HG02852 (cell line): ENCODE measurements at regions not wholly inside any gene's neighbourhood (a gene's known extent, or its start where the extent isn't known, plus 50 kb on each side); places are given as distances from the start of the nearest gene placed in this dataset.
"Not testable (repeated sequence)": the region's sequence is repeated elsewhere in the genome, so short reads cannot be mapped to it uniquely, and the experiment has no call there.

Experiments used
- ATAC-seq: cut with Tn5 transposase; IDR thresholded peaks from one replicate; pipeline ENCODE4 v1.9.1; 2021; ENCODE audit warnings: mild to moderate bottlenecking, moderate library complexity; ENCODE audit not compliant: unreplicated experiment

GRCh38 chr3:115251509-115251908, 104.4 kb upstream of the ZBTB20 start:
- ATAC-seq: no peak

GRCh38 chr3:115252679-115253078, 105.6 kb upstream of the ZBTB20 start:
- ATAC-seq: no peak

GRCh38 chr3:115254492-115255196, 107.6 kb upstream of the ZBTB20 start:
- ATAC-seq: no peak

GRCh38 chr3:115255197-115255585, 108.1 kb upstream of the ZBTB20 start:
- ATAC-seq: no peak

- no peak for ATAC-seq
Measured at GRCh38 chr3:115270849-115271248, 123.8 kb upstream of the ZBTB20 start.

- ATAC-seq: no peak
Measured at GRCh38 chr3:115272036-115272824, 125.1 kb upstream of the ZBTB20 start.

- ATAC-seq: no peak
Measured at GRCh38 chr3:115275896-115276295, 128.8 kb upstream of the ZBTB20 start.

GRCh38 chr3:115279939-115280338, 132.9 kb upstream of the ZBTB20 start:
- no peak for ATAC-seq

- ATAC-seq: no peak
Measured at GRCh38 chr3:115280506-115280905, 133.4 kb upstream of the ZBTB20 start.

GRCh38 chr3:115281697-115282675, 134.9 kb upstream of the ZBTB20 start:
- ATAC-seq: no peak

- ATAC-seq: no peak
Measured at GRCh38 chr3:115284980-115285379, 137.9 kb upstream of the ZBTB20 start.

GRCh38 chr3:115286529-115287197, 139.6 kb upstream of the ZBTB20 start:
- no peak for ATAC-seq

GRCh38 chr3:115287198-115287597, 140.1 kb upstream of the ZBTB20 start:
- ATAC-seq: no peak

- no peak for ATAC-seq
Measured at GRCh38 chr3:115292131-115292530, 145.0 kb upstream of the ZBTB20 start.

- no peak for ATAC-seq
Measured at GRCh38 chr3:115292677-115293165, 145.6 kb upstream of the ZBTB20 start.

- ATAC-seq: no peak
Measured at GRCh38 chr3:115293321-115293720, 146.2 kb upstream of the ZBTB20 start.

- ATAC-seq: no peak
Measured at GRCh38 chr3:115301364-115301860, 154.3 kb upstream of the ZBTB20 start.

- not testable (repeated sequence) for ATAC-seq
Measured at GRCh38 chr3:115317953-115318352, 170.9 kb upstream of the ZBTB20 start.

GRCh38 chr3:115321400-115321805, 174.3 kb upstream of the ZBTB20 start:
- ATAC-seq: peak; percentile 61

GRCh38 chr3:115322901-115323300, 175.8 kb upstream of the ZBTB20 start:
- no peak for ATAC-seq
